Aorta (tissue), 5 donors: ENCODE measurements at regions not wholly inside any gene's neighbourhood (a gene's known extent, or its start where the extent isn't known, plus 50 kb on each side); places are given as distances from the start of the nearest gene placed in this dataset.

Experiments used
- ATAC-seq: fragments of 200-7000 bp; cut with Tn5 transposase; one replicate; pipeline ENCODE4 v1.9.1; 2022; ENCODE audit warnings: moderate library complexity; ENCODE audit not compliant: low FRiP score
- DNase-seq, 2 donors: peaks; one replicate each; pipeline ENCODE4 v3.0.0-alpha.2; 2020
- H3K27ac ChIP-seq, 2 donors: one replicate each; pipeline ENCODE4 v1.5.1; 2013; ENCODE audit warnings: low read length in 2 of 2, mild to moderate bottlenecking in 2 of 2, moderate library complexity in 2 of 2, control low read depth in 1 of 2, inconsistent platforms in 1 of 2, low read depth in 1 of 2
- H3K27me3 ChIP-seq, 2 donors: one replicate each; pipeline ENCODE4 v1.6.1; 2013; ENCODE audit warnings: control low read depth in 1 of 2, low read length in 1 of 2, mild to moderate bottlenecking in 1 of 2, moderate library complexity in 1 of 2; ENCODE audit not compliant: insufficient read depth in 2 of 2, control insufficient read depth in 1 of 2
- H3K36me3 ChIP-seq, 2 donors: one replicate each; pipeline ENCODE4 v1.6.1; 2013; ENCODE audit warnings: control low read depth in 1 of 2, low read length in 1 of 2, mild to moderate bottlenecking in 1 of 2; ENCODE audit not compliant: insufficient read depth in 2 of 2, control insufficient read depth in 1 of 2
- H3K4me1 ChIP-seq, 2 donors: one replicate each; pipeline ENCODE4 v1.6.1; 2013; ENCODE audit warnings: low read length in 2 of 2, control low read depth in 1 of 2, mild to moderate bottlenecking in 1 of 2, moderate library complexity in 1 of 2; ENCODE audit not compliant: insufficient read depth in 2 of 2, control insufficient read depth in 1 of 2
- H3K4me3 ChIP-seq, 2 donors: one replicate each; pipeline ENCODE4 v1.5.1; 2013; ENCODE audit warnings: low read length in 2 of 2, control low read depth in 1 of 2, mild to moderate bottlenecking in 1 of 2
- H3K9me3 ChIP-seq: one replicate; pipeline ENCODE4 v1.6.1; 2013; ENCODE audit warnings: mild to moderate bottlenecking, low read length; ENCODE audit not compliant: control insufficient read depth
- WGBS, 2 donors: extraction: QIAGEN DNeasy Blood & Tissue Kit; methylation state at CpG; one replicate each; pipeline ENCODE4 v1.1.7; 2013; 5-methylcytosine and 5-hydroxymethylcytosine counted together
- intact Hi-C, 2 donors: fragments of 100-400 bp; cut with DNase I; formaldehyde crosslinking; loops; one replicate each; pipeline versions ENCODE4 v1.14.2 to v1.15.0; 2022
- donor health status: healthy with polysubstance abuse.
- donor health status: Bipolar disorder and iron deficiency.
- donor health status: DM: no; HTN: no; CAD: no.
- donor health status: DM: no; HTN: no; CAD: no.
- donor health status: DM: yes; HTN: yes; CAD: no.

DNA sequence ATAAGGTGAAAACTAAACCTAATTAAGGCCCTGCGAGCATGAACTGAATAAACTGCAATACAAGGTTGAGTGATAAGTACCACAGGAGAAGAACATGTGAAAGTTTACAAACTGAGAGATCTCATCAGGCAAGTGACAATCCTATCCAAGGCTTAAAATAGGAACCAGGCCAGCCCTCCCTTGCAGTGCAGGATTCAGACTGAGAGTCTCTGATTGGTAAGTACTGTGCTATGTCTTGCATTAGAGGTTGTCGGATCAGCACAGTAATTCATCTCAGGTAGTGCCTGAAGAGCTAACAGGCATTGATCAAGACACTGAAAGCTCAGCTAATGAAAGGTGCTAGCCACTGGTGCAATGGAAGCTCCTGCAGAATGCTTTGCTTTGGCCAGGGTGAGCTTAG lies 801.7 kb upstream of the ID2 start:
- 95 to 98% methylated on average over 2 of the region's 2 CpGs for WGBS, 2 donors

DNA sequence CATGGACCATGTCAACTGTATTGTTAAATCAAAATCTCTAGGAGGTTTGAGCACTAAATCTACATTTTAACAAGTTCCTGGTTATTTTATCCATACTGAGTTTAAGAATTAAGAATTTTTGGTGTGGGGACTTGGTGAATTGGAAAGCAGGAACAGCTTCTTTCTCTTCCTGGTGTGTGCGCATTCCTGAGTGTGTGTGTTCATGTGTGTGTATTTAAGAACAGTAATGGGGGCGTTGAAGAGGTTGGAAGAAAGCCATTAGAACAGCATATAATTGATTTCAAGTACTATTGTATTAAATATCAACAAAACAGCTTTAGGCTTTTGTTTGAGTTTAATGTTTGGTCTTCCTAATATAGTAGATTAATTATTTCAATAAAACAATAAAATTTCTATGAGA lies 801.3 kb upstream of the ID2 start:
- Histone ChIP-seq H3K4me1 (peaks cover 0 to 2% of the 10 kb centered on the region in 2 donors), H3K9me3 (no peaks in the 10 kb centered on the region), H3K4me3 (no peak overlapping the region), H3K27me3 (no peaks in the 10 kb centered on the region), H3K36me3 (no peaks in the 10 kb centered on the region), H3K27ac (no peak overlapping the region)
- 55 to 58% methylated on average over 2 of the region's 2 CpGs for WGBS, 2 donors
- DNase-seq, result no peak
- intact Hi-C loops, result no loop called here
- no peak for ATAC-seq

More for the DNA sequence above, 801.7 kb upstream of the ID2 start:
- Histone ChIP-seq H3K27ac (no peak overlapping the region), H3K4me3 (no peak overlapping the region), H3K27me3 (no peaks in the 10 kb centered on the region), H3K36me3 (no peaks in the 10 kb centered on the region), H3K9me3 (no peaks in the 10 kb centered on the region), H3K4me1 (peaks cover 0 to 2% of the 10 kb centered on the region in 2 donors)
- ATAC-seq, result no peak
- intact Hi-C loops, result no loop called here
- DNase-seq, result no peak

DNA sequence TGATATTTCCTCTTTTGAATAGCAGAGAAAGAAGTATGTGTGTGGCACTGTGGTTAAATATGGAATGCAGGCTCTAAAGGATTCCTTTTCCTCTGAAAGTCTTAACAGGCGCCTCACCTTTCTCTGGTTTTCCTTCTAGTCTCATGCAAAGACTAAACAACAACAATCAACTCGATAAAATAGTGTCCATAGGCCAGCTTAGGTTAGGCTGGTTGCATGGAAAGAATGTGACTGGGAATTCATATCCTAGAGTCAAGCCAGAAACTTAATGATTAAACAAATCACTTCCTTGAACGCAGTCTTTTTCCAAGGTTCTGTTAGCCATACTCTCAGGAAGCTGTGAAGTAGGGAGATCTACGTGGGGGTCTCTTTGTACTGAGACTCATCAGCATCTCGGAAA lies 800.8 kb upstream of the ID2 start:
- intact Hi-C loops, result no loop called here
- DNase-seq (no peak), ATAC-seq (no peak)
- H3K4me3 ChIP-seq, result no peak overlapping the region
- H3K27ac ChIP-seq, result no peak overlapping the region
- no peaks in the 10 kb centered on the region for H3K36me3 ChIP-seq
- H3K27me3 ChIP-seq, result no peaks in the 10 kb centered on the region
- 42 to 47% methylated on average over 5 of the region's 5 CpGs for WGBS, 2 donors
- no peaks in the 10 kb centered on the region for H3K9me3 ChIP-seq
- H3K4me1 ChIP-seq, result peaks cover 0 to 2% of the 10 kb centered on the region in 2 donors

DNA sequence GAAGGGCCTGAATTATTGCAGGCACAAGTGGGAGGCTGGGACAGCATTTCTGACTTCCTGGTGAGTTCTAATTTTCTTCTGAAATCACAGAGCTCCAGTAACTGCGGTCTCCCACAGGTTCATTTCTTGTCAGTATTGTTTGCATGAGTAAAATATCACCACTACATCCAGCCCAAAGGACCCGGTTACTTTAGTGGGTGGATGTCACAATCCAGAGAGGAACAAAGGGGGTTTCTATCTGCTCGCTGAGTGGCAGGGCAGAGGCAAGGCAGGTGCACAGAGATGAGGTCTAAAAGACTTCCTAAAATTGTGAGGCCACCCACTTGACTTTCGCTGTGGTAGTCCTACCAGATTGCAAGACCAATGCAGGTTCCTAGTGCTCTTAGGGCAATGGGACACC lies 800.4 kb upstream of the ID2 start:
- 87 to 88% methylated on average over 4 of the region's 4 CpGs for WGBS, 2 donors
- intact Hi-C loops, result no loop called here
- Histone ChIP-seq H3K4me1 (peaks cover 0 to 2% of the 10 kb centered on the region in 2 donors), H3K27me3 (no peaks in the 10 kb centered on the region), H3K36me3 (no peaks in the 10 kb centered on the region), H3K27ac (no peak overlapping the region), H3K4me3 (no peak overlapping the region), H3K9me3 (no peaks in the 10 kb centered on the region)
- DNase-seq (no peak), ATAC-seq (no peak)

DNA sequence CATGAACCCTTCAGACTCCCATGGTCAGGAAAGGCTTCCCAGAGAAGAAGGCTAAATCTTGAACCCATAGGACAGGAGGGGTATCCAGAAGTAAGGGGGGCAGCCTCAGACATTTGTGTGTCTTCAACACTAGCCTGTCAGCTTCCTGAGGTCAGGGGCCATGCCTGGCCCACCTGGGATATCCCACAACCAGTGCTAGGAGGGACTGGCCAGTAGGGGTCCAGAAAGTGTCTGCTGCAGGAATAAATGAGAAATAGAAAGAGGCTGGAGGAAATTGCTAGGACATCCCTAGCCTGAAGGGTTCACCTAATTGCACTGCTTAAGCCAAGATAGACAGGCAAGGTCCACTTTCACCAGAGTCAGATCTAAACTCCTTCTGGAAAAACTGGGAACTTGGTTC lies 799.6 kb upstream of the ID2 start:
- H3K4me3 ChIP-seq, result no peak overlapping the region
- H3K9me3 ChIP-seq, result no peaks in the 10 kb centered on the region
- H3K4me1 ChIP-seq, result peaks cover 0 to 2% of the 10 kb centered on the region in 2 donors
- ATAC-seq (no peak), DNase-seq (no peak)
- H3K27me3 ChIP-seq, result no peaks in the 10 kb centered on the region
- intact Hi-C loops, result no loop called here
- no peaks in the 10 kb centered on the region for H3K36me3 ChIP-seq
- H3K27ac ChIP-seq, result no peak overlapping the region

DNA sequence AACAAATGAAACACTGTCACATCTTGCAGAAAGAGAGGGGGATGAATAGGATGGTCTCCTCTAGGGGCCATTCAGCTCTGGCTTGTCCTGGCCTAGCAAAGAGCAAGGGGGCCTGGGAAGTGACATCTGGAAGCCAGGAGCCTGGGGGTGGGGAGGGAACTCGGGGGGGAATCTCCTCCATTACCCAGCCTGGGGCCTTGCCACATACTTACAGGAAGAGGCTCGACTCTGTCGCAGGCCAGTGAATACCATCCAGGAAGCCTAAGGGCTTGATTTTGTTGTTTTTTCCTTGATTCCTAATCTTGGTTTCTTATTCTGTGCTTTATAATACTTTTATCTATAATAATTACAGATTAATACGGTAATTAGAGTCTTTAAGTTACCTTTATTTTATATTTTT lies 797.5 kb upstream of the ID2 start:
- H3K36me3 ChIP-seq, result no peaks in the 10 kb centered on the region
- H3K4me1 ChIP-seq, result no peaks in the 10 kb centered on the region
- intact Hi-C loops, result no loop called here
- no peak for DNase-seq
- no peak overlapping the region for H3K27ac ChIP-seq
- no peaks in the 10 kb centered on the region for H3K9me3 ChIP-seq
- 87 to 88% methylated on average over 4 of the region's 4 CpGs for WGBS, 2 donors
- H3K4me3 ChIP-seq, result no peak overlapping the region
- ATAC-seq, result no peak
- H3K27me3 ChIP-seq, result no peaks in the 10 kb centered on the region

DNA sequence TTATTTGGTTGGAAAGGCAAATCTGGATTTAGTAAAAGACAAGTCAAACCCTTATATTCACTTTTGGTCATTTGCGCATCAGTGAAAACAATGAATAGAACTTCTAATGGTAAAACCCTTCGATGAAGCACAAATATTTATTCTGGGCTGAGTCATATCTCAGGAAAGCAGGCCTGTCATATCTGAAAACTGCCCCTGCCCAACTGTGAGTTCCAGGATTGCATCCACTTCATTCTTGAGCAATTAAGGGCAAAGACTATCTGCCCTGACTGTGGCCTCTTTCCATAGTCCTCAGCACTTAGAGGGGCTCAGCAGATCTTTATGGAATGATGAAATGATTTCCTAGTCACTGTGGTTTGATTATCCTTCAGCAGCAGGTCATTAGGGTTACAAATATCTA lies 795.2 kb upstream of the ID2 start:
- intact Hi-C loops, result no loop called here
- Histone ChIP-seq H3K9me3 (no peaks in the 10 kb centered on the region), H3K27me3 (no peaks in the 10 kb centered on the region), H3K36me3 (no peaks in the 10 kb centered on the region), H3K27ac (no peak overlapping the region), H3K4me1 (no peaks in the 10 kb centered on the region), H3K4me3 (no peak overlapping the region)
- WGBS, 2 donors, result 68 to 70% methylated on average over 2 of the region's 2 CpGs
- no peak for DNase-seq
- ATAC-seq, result no peak

DNA sequence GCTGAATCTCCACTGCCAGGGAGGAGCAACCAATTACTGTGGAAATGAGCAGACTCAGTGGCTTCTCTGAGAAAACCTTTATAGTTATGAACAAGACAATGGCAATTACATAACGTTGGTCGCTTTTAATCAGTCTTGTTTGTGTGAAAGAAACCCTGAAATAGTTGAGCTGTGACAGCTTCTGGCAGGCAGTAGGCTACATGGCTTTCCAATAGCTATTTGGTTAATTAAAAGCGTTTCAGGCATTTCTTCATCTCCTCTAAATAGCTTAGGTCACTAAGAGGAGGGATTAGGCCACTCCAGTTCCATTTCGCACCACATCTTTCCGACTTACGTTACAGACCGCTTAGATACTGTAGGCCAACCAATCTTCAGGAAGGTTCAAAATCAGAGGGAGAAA lies 794.4 kb upstream of the ID2 start:
- no peak overlapping the region for H3K4me3 ChIP-seq
- WGBS, 2 donors, result 94% methylated on average over 7 of the region's 7 CpGs
- DNase-seq, result no peak
- no peaks in the 10 kb centered on the region for H3K4me1 ChIP-seq
- intact Hi-C loops, result no loop called here
- H3K9me3 ChIP-seq, result no peaks in the 10 kb centered on the region
- no peak overlapping the region for H3K27ac ChIP-seq
- H3K27me3 ChIP-seq, result no peaks in the 10 kb centered on the region
- ATAC-seq, result no peak
- H3K36me3 ChIP-seq, result no peaks in the 10 kb centered on the region

DNA sequence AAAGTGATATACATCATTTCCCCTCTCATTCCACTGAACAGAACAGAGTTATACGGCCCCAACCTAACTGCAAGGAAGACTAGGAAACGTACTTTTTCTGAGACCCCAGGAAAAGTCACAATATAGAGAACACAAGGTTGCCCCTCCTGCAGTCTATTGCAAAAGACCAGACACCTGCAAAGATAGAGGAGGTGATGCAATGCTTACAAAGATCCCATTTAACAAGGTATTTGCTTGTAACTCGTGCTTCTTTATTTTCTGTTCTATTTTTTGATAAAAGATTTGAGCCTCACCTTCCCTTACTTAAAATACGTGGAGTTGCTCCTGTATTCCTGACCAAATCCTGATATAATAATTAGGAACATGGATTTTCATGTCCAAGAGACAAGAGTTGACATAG lies 793.0 kb upstream of the ID2 start:
- intact Hi-C loops, result no loop called here
- no peaks in the 10 kb centered on the region for H3K9me3 ChIP-seq
- H3K27me3 ChIP-seq, result no peaks in the 10 kb centered on the region
- H3K4me1 ChIP-seq, result no peaks in the 10 kb centered on the region
- no peak overlapping the region for H3K27ac ChIP-seq
- H3K4me3 ChIP-seq, result no peak overlapping the region
- ATAC-seq (no peak), DNase-seq (no peak)
- 91 to 95% methylated on average over 4 of the region's 4 CpGs for WGBS, 2 donors
- no peaks in the 10 kb centered on the region for H3K36me3 ChIP-seq
